ENCODE measurements at regions not wholly inside any gene's neighbourhood (a gene's known extent, or its start where the extent isn't known, plus 50 kb on each side); places are given as distances from the start of the nearest gene placed in this dataset.

DNA sequence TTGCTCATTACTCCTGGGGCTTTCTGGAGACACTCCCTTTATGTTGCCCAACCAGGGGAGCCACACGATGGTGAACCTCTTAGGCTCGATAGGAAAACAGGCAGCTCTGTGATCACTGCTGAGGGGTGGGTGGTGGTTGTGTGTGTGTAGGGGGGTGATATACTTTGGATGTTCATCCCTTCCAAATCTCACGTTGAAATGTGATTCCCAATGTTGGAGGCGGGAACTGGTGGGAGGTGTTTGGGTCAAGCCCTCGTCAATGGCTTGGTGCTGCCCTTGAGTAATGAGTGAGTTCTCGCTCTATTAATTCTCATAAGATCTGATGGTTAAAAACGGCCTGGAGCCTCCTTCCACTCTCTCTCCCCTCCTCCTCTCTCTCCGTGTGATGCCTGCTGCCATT lies 204.0 kb upstream of the B3GAT1 start:
- H4K20me1 ChIP-seq (ENCODE audit: insufficient read depth, low read length) = no peaks in the 10 kb centered on the region
- H3K27ac ChIP-seq (ENCODE audit: extremely low read length, insufficient read depth, low read length) = no peak overlapping the region
- no TSS peak for BruUV-seq (replicated peaks)
- 10% methylated on average over 8 of the region's 8 CpGs for WGBS (ENCODE audit: low lambda C conversion rate)
- H3K36me3 ChIP-seq (replicated peaks in 1 of 2; ENCODE audit: control insufficient read depth in 1 of 2, insufficient read depth in 2 of 2, low read length in 2 of 2) = no peaks in the 10 kb centered on the region
- no peaks in the 10 kb centered on the region for H3K9me3 ChIP-seq (ENCODE audit: low read length)
- in situ Hi-C loops (cut with HindIII; ENCODE audit: extremely low pct_ligation_motif_present, low pct_unique_long_range_greater_than_20kb) (no loop called here), intact Hi-C loops (cut with micrococcal nuclease; ENCODE audit: unreplicated experiment) (no loop called here)
- FAIRE-seq (no peak), DNase-seq (ENCODE audit: low spot score) (no peak), ATAC-seq (no peak)
- H3K27me3 ChIP-seq (ENCODE audit: control insufficient read depth in 1 of 2, insufficient read depth in 2 of 2, low read length in 2 of 2) = peaks cover 1 to 16% of the 10 kb centered on the region in 2 experiments
- H3K4me2 ChIP-seq (ENCODE audit: low read depth, low read length) = no peak overlapping the region
- no peak overlapping the region for H3K4me3 ChIP-seq (replicated peaks in 1 of 3; ENCODE audit: insufficient read depth in 1 of 3, low read depth in 2 of 3, low read length in 3 of 3)
- H3K9ac ChIP-seq (ENCODE audit: insufficient read depth, low read depth, low read length) = no peak overlapping the region
- CTCF ChIA-PET (ENCODE audit: low intra/inter-chr PET ratio, low total read pairs) = no interaction called here
- H2AFZ ChIP-seq (ENCODE audit: low read length) = no peak overlapping the region
- no peaks in the 10 kb centered on the region for H3K79me2 ChIP-seq (ENCODE audit: insufficient read depth, low read length)
- POLR2A ChIA-PET = no interaction called here
- H3K4me1 ChIP-seq (ENCODE audit: insufficient read depth, low read length) = no peaks in the 10 kb centered on the region
- TF ChIP-seq, protein P1, sequence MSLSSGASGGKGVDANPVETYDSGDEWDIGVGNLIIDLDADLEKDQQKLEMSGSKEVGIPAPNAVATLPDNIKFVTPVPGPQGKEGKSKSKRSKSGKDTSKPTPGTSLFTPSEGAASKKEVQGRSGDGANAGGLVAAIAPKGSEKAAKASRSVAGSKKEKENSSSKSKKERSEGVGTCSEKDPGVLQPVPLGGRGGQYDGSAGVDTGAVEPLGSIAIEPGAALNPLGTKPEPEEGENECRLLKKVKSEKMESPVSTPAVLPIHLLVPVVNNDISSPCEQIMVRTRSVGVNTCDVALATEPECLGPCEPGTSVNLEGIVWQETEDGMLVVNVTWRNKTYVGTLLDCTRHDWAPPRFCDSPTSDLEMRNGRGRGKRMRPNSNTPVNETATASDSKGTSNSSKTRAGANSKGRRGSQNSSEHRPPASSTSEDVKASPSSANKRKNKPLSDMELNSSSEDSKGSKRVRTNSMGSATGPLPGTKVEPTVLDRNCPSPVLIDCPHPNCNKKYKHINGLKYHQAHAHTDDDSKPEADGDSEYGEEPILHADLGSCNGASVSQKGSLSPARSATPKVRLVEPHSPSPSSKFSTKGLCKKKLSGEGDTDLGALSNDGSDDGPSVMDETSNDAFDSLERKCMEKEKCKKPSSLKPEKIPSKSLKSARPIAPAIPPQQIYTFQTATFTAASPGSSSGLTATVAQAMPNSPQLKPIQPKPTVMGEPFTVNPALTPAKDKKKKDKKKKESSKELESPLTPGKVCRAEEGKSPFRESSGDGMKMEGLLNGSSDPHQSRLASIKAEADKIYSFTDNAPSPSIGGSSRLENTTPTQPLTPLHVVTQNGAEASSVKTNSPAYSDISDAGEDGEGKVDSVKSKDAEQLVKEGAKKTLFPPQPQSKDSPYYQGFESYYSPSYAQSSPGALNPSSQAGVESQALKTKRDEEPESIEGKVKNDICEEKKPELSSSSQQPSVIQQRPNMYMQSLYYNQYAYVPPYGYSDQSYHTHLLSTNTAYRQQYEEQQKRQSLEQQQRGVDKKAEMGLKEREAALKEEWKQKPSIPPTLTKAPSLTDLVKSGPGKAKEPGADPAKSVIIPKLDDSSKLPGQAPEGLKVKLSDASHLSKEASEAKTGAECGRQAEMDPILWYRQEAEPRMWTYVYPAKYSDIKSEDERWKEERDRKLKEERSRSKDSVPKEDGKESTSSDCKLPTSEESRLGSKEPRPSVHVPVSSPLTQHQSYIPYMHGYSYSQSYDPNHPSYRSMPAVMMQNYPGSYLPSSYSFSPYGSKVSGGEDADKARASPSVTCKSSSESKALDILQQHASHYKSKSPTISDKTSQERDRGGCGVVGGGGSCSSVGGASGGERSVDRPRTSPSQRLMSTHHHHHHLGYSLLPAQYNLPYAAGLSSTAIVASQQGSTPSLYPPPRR (CRISPR knock-in tag; IDR thresholded peaks at IDR 0.05; ENCODE audit: borderline replicate concordance) = no peak
- TF ChIP-seq HNRNPH1 (optimal IDR thresholded peaks at IDR 0.05; ENCODE audit: low read depth, low read length) = no peak
- TF ChIP-seq, protein P2, sequence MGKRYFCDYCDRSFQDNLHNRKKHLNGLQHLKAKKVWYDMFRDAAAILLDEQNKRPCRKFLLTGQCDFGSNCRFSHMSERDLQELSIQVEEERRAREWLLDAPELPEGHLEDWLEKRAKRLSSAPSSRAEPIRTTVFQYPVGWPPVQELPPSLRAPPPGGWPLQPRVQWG (CRISPR knock-in tag; IDR thresholded peaks at IDR 0.05; ENCODE audit: borderline replicate concordance, low read depth) = no peak
- no peak for TF ChIP-seq SIX4 (CRISPR knock-in tag; IDR thresholded peaks at IDR 0.05)
- TF ChIP-seq ZNF205 (CRISPR knock-in tag; IDR thresholded peaks at IDR 0.05) = no peak
- no peak for TF ChIP-seq NRL (CRISPR knock-in tag; IDR thresholded peaks at IDR 0.05; ENCODE audit: borderline replicate concordance)
- TF ChIP-seq, protein P3, sequence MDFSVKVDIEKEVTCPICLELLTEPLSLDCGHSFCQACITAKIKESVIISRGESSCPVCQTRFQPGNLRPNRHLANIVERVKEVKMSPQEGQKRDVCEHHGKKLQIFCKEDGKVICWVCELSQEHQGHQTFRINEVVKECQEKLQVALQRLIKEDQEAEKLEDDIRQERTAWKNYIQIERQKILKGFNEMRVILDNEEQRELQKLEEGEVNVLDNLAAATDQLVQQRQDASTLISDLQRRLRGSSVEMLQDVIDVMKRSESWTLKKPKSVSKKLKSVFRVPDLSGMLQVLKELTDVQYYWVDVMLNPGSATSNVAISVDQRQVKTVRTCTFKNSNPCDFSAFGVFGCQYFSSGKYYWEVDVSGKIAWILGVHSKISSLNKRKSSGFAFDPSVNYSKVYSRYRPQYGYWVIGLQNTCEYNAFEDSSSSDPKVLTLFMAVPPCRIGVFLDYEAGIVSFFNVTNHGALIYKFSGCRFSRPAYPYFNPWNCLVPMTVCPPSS (IDR thresholded peaks at IDR 0.05) = no peak
- TF ChIP-seq, protein P4, sequence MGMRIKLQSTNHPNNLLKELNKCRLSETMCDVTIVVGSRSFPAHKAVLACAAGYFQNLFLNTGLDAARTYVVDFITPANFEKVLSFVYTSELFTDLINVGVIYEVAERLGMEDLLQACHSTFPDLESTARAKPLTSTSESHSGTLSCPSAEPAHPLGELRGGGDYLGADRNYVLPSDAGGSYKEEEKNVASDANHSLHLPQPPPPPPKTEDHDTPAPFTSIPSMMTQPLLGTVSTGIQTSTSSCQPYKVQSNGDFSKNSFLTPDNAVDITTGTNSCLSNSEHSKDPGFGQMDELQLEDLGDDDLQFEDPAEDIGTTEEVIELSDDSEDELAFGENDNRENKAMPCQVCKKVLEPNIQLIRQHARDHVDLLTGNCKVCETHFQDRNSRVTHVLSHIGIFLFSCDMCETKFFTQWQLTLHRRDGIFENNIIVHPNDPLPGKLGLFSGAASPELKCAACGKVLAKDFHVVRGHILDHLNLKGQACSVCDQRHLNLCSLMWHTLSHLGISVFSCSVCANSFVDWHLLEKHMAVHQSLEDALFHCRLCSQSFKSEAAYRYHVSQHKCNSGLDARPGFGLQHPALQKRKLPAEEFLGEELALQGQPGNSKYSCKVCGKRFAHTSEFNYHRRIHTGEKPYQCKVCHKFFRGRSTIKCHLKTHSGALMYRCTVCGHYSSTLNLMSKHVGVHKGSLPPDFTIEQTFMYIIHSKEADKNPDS (CRISPR knock-in tag; IDR thresholded peaks at IDR 0.05) = no peak
- TF ChIP-seq, protein P5, sequence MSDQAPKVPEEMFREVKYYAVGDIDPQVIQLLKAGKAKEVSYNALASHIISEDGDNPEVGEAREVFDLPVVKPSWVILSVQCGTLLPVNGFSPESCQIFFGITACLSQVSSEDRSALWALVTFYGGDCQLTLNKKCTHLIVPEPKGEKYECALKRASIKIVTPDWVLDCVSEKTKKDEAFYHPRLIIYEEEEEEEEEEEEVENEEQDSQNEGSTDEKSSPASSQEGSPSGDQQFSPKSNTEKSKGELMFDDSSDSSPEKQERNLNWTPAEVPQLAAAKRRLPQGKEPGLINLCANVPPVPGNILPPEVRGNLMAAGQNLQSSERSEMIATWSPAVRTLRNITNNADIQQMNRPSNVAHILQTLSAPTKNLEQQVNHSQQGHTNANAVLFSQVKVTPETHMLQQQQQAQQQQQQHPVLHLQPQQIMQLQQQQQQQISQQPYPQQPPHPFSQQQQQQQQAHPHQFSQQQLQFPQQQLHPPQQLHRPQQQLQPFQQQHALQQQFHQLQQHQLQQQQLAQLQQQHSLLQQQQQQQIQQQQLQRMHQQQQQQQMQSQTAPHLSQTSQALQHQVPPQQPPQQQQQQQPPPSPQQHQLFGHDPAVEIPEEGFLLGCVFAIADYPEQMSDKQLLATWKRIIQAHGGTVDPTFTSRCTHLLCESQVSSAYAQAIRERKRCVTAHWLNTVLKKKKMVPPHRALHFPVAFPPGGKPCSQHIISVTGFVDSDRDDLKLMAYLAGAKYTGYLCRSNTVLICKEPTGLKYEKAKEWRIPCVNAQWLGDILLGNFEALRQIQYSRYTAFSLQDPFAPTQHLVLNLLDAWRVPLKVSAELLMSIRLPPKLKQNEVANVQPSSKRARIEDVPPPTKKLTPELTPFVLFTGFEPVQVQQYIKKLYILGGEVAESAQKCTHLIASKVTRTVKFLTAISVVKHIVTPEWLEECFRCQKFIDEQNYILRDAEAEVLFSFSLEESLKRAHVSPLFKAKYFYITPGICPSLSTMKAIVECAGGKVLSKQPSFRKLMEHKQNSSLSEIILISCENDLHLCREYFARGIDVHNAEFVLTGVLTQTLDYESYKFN (CRISPR knock-in tag; conservative IDR thresholded peaks at IDR 0.05) = no peak
- no peak for TF ChIP-seq MYNN (CRISPR knock-in tag; IDR thresholded peaks at IDR 0.05; ENCODE audit: low read depth)
